ENCODE measurements at regions not wholly inside any gene's neighbourhood (a gene's known extent, or its start where the extent isn't known, plus 50 kb on each side); places are given as distances from the start of the nearest gene placed in this dataset.

GRCh38 chr5:56337715-56338319, 104.7 kb upstream of the ANKRD55 start:
- DNase-seq: no peak

- no peak for DNase-seq
These were observed 102.1 kb upstream of the ANKRD55 start for GRCh38 chr5:56335212-56335611.

- no peak for DNase-seq
These were observed 97.7 kb upstream of the ANKRD55 start for GRCh38 chr5:56330806-56331205.

- no peak for DNase-seq
These were observed 97.0 kb upstream of the ANKRD55 start for GRCh38 chr5:56330167-56330566.

- DNase-seq: no peak
These were observed 96.5 kb upstream of the ANKRD55 start for GRCh38 chr5:56329652-56330051.

- DNase-seq: peak in 1 of 2 donors; percentile 36
These were observed 95.8 kb upstream of the ANKRD55 start for GRCh38 chr5:56328753-56329560.

GRCh38 chr5:56327809-56328208, 94.7 kb upstream of the ANKRD55 start:
- DNase-seq: peak; percentile 56 to 64

GRCh38 chr5:56326770-56327169, 93.6 kb upstream of the ANKRD55 start:
- DNase-seq: no peak

GRCh38 chr5:56326116-56326515, 93.0 kb upstream of the ANKRD55 start:
- no peak for DNase-seq

- no peak for DNase-seq
These were observed 91.9 kb upstream of the ANKRD55 start for GRCh38 chr5:56325039-56325438.

- no peak for DNase-seq
These were observed 90.4 kb upstream of the ANKRD55 start for GRCh38 chr5:56323505-56323904.

- DNase-seq: no peak
These were observed 89.5 kb upstream of the ANKRD55 start for GRCh38 chr5:56322592-56322991.

GRCh38 chr5:56321236-56321881, 88.2 kb upstream of the ANKRD55 start:
- no peak for DNase-seq

- no peak for DNase-seq
These were observed 87.6 kb upstream of the ANKRD55 start for GRCh38 chr5:56320686-56321085.

- DNase-seq: no peak
These were observed 86.5 kb upstream of the ANKRD55 start for GRCh38 chr5:56319526-56320181.

GRCh38 chr5:56317923-56318561, 84.9 kb upstream of the ANKRD55 start:
- no peak for DNase-seq

- DNase-seq: no peak
These were observed 83.3 kb upstream of the ANKRD55 start for GRCh38 chr5:56316299-56316994.

- peak in 1 of 2 donors; percentile 46 for DNase-seq
These were observed 81.4 kb upstream of the ANKRD55 start for GRCh38 chr5:56314529-56314928.

GRCh38 chr5:56313596-56313995, 80.5 kb upstream of the ANKRD55 start:
- DNase-seq: no peak

- no peak for DNase-seq
These were observed 79.9 kb upstream of the ANKRD55 start for GRCh38 chr5:56313004-56313531.

GRCh38 chr5:56311306-56311905, 78.3 kb upstream of the ANKRD55 start:
- no peak for DNase-seq

Measured in stimulated activated CD4-positive, alpha-beta T cell treated with anti-CD3 and anti-CD28 coated beads, Interleukin-2, amount 100 ng/mL, for 48 hours (primary cell).